Colonic mucosa (tissue), 4 donors: ENCODE measurements at regions not wholly inside any gene's neighbourhood (a gene's known extent, or its start where the extent isn't known, plus 50 kb on each side); places are given as distances from the start of the nearest gene placed in this dataset.

Experiments used
- DNase-seq: peaks from one replicate; pipeline ENCODE4 v3.0.0-alpha.2; 2020
- H3K27ac ChIP-seq: fragments of 200-600 bp; one replicate; pipeline ENCODE4 v1.8.0; 2021
- H3K27me3 ChIP-seq: fragments of 200-600 bp; one replicate; pipeline ENCODE4 v1.8.0; 2021
- H3K36me3 ChIP-seq: fragments of 200-600 bp; one replicate; pipeline ENCODE4 v1.8.0; 2021
- H3K4me1 ChIP-seq: fragments of 200-600 bp; one replicate; pipeline ENCODE4 v1.8.0; 2021; ENCODE audit warnings: mild to moderate bottlenecking
- H3K4me3 ChIP-seq: fragments of 200-600 bp; one replicate; pipeline ENCODE4 v1.8.0; 2021
- H3K9ac ChIP-seq, 2 donors: one replicate each; pipeline ENCODE4 v1.7.0; 2013; ENCODE audit warnings: control low read depth in 2 of 2, low read depth in 2 of 2, low read length in 2 of 2
- H3K9me3 ChIP-seq: fragments of 200-600 bp; one replicate; pipeline ENCODE4 v1.8.0; 2021
- CTCF ChIP-seq: fragments of 200-600 bp; IDR thresholded peaks from one replicate; pipeline ENCODE4 v1.8.0; 2022; ENCODE audit warnings: antibody characterized with exemption, mild to moderate bottlenecking
- intact Hi-C: fragments of 100-400 bp; cut with DNase I; formaldehyde crosslinking; loops from one replicate; pipeline ENCODE4 v1.14.1; 2022
- donor health status: healthy.
- donor health status: DM: no; HTN: no; CAD: no.
- donor health status: DM: no; HTN: no; CAD: no.

GRCh38 chr10:64385355-64385754, 864.2 kb downstream of the REEP3 start:
- Histone ChIP-seq H3K27me3 (no peaks in the 10 kb centered on the region), H3K36me3 (no peaks in the 10 kb centered on the region), H3K4me1 (no peaks in the 10 kb centered on the region), H3K9me3 (no peaks in the 10 kb centered on the region), H3K9ac (no peak overlapping the region), H3K27ac (no peak overlapping the region), H3K4me3 (no peak overlapping the region)
- intact Hi-C loops, result loop anchor here (10.0 kb wide), 1 partner anchor 351 kb away; no protein-coding TSS in a partner anchor
- no peak for TF ChIP-seq CTCF
- no peak for DNase-seq

GRCh38 chr10:64394744-64395143, 873.5 kb downstream of the REEP3 start:
- intact Hi-C loops, result no loop called here
- Histone ChIP-seq H3K4me3 (no peak overlapping the region), H3K9me3 (no peaks in the 10 kb centered on the region), H3K27me3 (no peaks in the 10 kb centered on the region), H3K4me1 (no peaks in the 10 kb centered on the region), H3K36me3 (no peaks in the 10 kb centered on the region), H3K9ac (no peak overlapping the region), H3K27ac (no peak overlapping the region)
- no peak for TF ChIP-seq CTCF
- DNase-seq, result no peak

GRCh38 chr10:64396105-64396708, 875.0 kb downstream of the REEP3 start:
- DNase-seq, result no peak
- Histone ChIP-seq H3K9me3 (no peaks in the 10 kb centered on the region), H3K27me3 (no peaks in the 10 kb centered on the region), H3K36me3 (no peaks in the 10 kb centered on the region), H3K27ac (no peak overlapping the region), H3K4me1 (no peaks in the 10 kb centered on the region), H3K4me3 (no peak overlapping the region), H3K9ac (no peak overlapping the region)
- intact Hi-C loops, result no loop called here
- TF ChIP-seq CTCF, result no peak

- Histone ChIP-seq H3K9ac (no peak overlapping the region), H3K4me3 (no peak overlapping the region), H3K4me1 (no peaks in the 10 kb centered on the region), H3K36me3 (no peaks in the 10 kb centered on the region), H3K9me3 (no peaks in the 10 kb centered on the region), H3K27ac (no peak overlapping the region), H3K27me3 (no peaks in the 10 kb centered on the region)
- no peak for TF ChIP-seq CTCF
- intact Hi-C loops, result no loop called here
- DNase-seq, result no peak
Observed at GRCh38 chr10:64397125-64397524, 875.9 kb downstream of the REEP3 start.

GRCh38 chr10:64408391-64409183, 887.4 kb downstream of the REEP3 start:
- no peak overlapping the region for H3K4me3 ChIP-seq
- H3K4me1 ChIP-seq, result no peaks in the 10 kb centered on the region
- TF ChIP-seq CTCF, result no peak
- no peaks in the 10 kb centered on the region for H3K36me3 ChIP-seq
- DNase-seq, result no peak
- H3K9me3 ChIP-seq, result no peaks in the 10 kb centered on the region
- no peaks in the 10 kb centered on the region for H3K27me3 ChIP-seq
- intact Hi-C loops, result no loop called here
- H3K27ac ChIP-seq, result no peak overlapping the region
- no peak overlapping the region for H3K9ac ChIP-seq
